CD14-positive monocyte (primary cell): ENCODE measurements at regions not wholly inside any gene's neighbourhood (a gene's known extent, or its start where the extent isn't known, plus 50 kb on each side); places are given as distances from the start of the nearest gene placed in this dataset.

Experiments
- DNase-seq, 3 donors: peaks; one replicate each; pipeline ENCODE4 v3.0.0-alpha.2; 2011 to 2022
- H2AFZ ChIP-seq: 2 replicates; pipeline ENCODE4 v1.6.0; 2012; ENCODE audit warnings: mild to moderate bottlenecking, low read depth, low read length, inconsistent platforms; ENCODE audit not compliant: insufficient read depth, poor library complexity, severe bottlenecking
- H3K27ac ChIP-seq, 2 donors: 1 replicate in 1 of 2; 2 replicates in 1 of 2; pipeline ENCODE4 v1.5.1; 2012 to 2013; ENCODE audit warnings: low read length in 2 of 2, control low read depth in 1 of 2, inconsistent platforms in 1 of 2, low read depth in 1 of 2, mild to moderate bottlenecking in 1 of 2
- H3K27me3 ChIP-seq, 2 donors: one replicate each; pipeline versions ENCODE4 v1.6.0 to v1.6.1; 2011 to 2013; ENCODE audit warnings: low read length in 2 of 2; ENCODE audit not compliant: control insufficient read depth in 2 of 2, insufficient read depth in 2 of 2
- H3K36me3 ChIP-seq, 2 donors: replicated peaks in 1 of 2; 1 replicate in 1 of 2; 2 replicates in 1 of 2; pipeline versions ENCODE4 v1.5.1 to v1.6.1; 2012 to 2013; ENCODE audit warnings: low read length in 2 of 2, control low read depth in 1 of 2, inconsistent platforms in 1 of 2, mild to moderate bottlenecking in 1 of 2; ENCODE audit not compliant: insufficient read depth in 2 of 2, control insufficient read depth in 1 of 2
- H3K4me1 ChIP-seq, 2 donors: 1 replicate in 1 of 2; 2 replicates in 1 of 2; pipeline versions ENCODE4 v1.5.1 to v1.6.1; 2012 to 2013; ENCODE audit warnings: low read length in 2 of 2, control low read depth in 1 of 2, inconsistent platforms in 1 of 2, mild to moderate bottlenecking in 1 of 2, moderate library complexity in 1 of 2; ENCODE audit not compliant: insufficient read depth in 2 of 2, control insufficient read depth in 1 of 2
- H3K4me2 ChIP-seq: replicated peaks from 2 replicates; pipeline ENCODE3; 2012; ENCODE audit warnings: low read length, moderate library complexity, mild to moderate bottlenecking; ENCODE audit not compliant: poor library complexity, severe bottlenecking; ENCODE audit errors: extremely low read depth
- H3K4me3 ChIP-seq, 3 experiments: fragments of 200-600 bp in 1 of 3; sonication (generic) in 1 of 3; replicated peaks in 1 of 3; 1 replicate in 2 of 3; 2 replicates in 1 of 3; pipeline ENCODE4 v1.5.1; 2011 to 2013; ENCODE audit warnings: low read length in 3 of 3, mild to moderate bottlenecking in 3 of 3, control low read depth in 2 of 3, low read depth in 2 of 3, inconsistent platforms in 1 of 3, moderate library complexity in 1 of 3
- H3K79me2 ChIP-seq: 2 replicates; pipeline ENCODE4 v1.6.0; 2012; ENCODE audit warnings: mild to moderate bottlenecking, control low read depth, inconsistent platforms, low read length, moderate library complexity; ENCODE audit not compliant: insufficient read depth
- H3K9ac ChIP-seq: 2 replicates; pipeline ENCODE4 v1.6.0; 2017; ENCODE audit warnings: low read length, mild to moderate bottlenecking; ENCODE audit not compliant: insufficient read depth, poor library complexity, severe bottlenecking
- H3K9me3 ChIP-seq, 2 donors: replicated peaks in 1 of 2; 1 replicate in 1 of 2; 2 replicates in 1 of 2; pipeline versions ENCODE4 v1.5.1 to v1.6.1; 2012 to 2013; ENCODE audit warnings: low read length in 2 of 2, control low read depth in 1 of 2; ENCODE audit not compliant: control insufficient read depth in 1 of 2, insufficient read depth in 1 of 2
- H4K20me1 ChIP-seq: 2 replicates; pipeline ENCODE4 v1.6.0; 2012; ENCODE audit warnings: mild to moderate bottlenecking, low read length, control low read depth, moderate library complexity; ENCODE audit not compliant: insufficient read depth
- H3K27ac Mint-ChIP-seq, 7 donors: one replicate each; pipeline ENCODE4 v1.8.0; 2020; ENCODE audit warnings: mild to moderate bottlenecking in 7 of 7, mixed read lengths in 7 of 7, moderate library complexity in 6 of 7, inconsistent platforms in 2 of 7
- H3K27me3 Mint-ChIP-seq, 3 donors: one replicate each; pipeline ENCODE4 v1.8.0; 2021 to 2022; ENCODE audit warnings: low read depth in 3 of 3, mild to moderate bottlenecking in 3 of 3, mixed read lengths in 3 of 3, moderate library complexity in 3 of 3, inconsistent platforms in 1 of 3
- H3K36me3 Mint-ChIP-seq, 2 donors: one replicate each; pipeline ENCODE4 v1.8.0; 2020; ENCODE audit warnings: mixed read lengths in 2 of 2, inconsistent platforms in 1 of 2, mild to moderate bottlenecking in 1 of 2
- H3K4me1 Mint-ChIP-seq: one replicate; pipeline ENCODE4 v1.8.0; 2020; ENCODE audit warnings: mild to moderate bottlenecking, mixed read lengths
- H3K4me3 Mint-ChIP-seq, 2 donors: one replicate each; pipeline ENCODE4 v1.8.0; 2020; ENCODE audit warnings: mild to moderate bottlenecking in 2 of 2, mixed read lengths in 2 of 2, moderate library complexity in 1 of 2
- H3K9me3 Mint-ChIP-seq, 7 donors: one replicate each; pipeline ENCODE4 v1.8.0; 2020 to 2022; ENCODE audit warnings: mixed read lengths in 7 of 7, mild to moderate bottlenecking in 6 of 7, moderate library complexity in 6 of 7, inconsistent platforms in 2 of 7
- WGBS: methylation state at CpG from one replicate; pipeline ENCODE4 v1.1.5; 2013; ENCODE audit warnings: missing lambda C conversion rate; ENCODE audit not compliant: insufficient coverage; 5-methylcytosine and 5-hydroxymethylcytosine counted together
- intact Hi-C, 2 donors: fragments of 100-400 bp; cut with micrococcal nuclease; formaldehyde crosslinking; loops; one replicate each; pipeline versions ENCODE4 v1.15.0 to v1.15.1; 2023
- TF ChIP-seq, protein P1 (sequence below): fragments of 200-600 bp; IDR thresholded peaks from one replicate; pipeline ENCODE4 v1.8.0; 2022; ENCODE audit warnings: antibody characterized with exemption, mild to moderate bottlenecking

DNA sequence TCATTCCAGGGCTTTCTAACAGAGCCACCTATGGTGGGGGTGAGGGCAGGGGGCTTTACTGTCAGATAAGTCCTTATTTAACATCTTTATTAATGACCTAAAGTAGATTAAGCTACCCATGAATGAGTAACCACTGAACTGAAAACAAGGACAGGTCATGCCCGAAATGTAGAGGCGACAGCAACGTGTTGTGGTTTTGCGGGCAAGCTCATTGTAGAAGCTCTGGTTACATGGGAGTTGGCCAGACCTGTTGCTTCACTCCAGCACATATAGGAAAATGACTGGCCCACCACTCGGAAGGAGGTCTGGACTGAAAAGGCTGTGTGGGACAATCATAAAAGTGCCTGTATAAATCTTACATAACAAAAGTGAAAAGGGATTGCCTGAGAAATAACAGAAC is 109.6 kb upstream of the NDP start:
- Histone ChIP-seq H3K27ac (no peak overlapping the region), H3K79me2 (no peaks in the 10 kb centered on the region), H2AFZ (no peak overlapping the region), H3K9ac (no peak overlapping the region), H3K27me3 (peaks cover 0 to 3% of the 10 kb centered on the region in 2 donors), H3K4me1 (no peaks in the 10 kb centered on the region), H3K9me3 (no peaks in the 10 kb centered on the region), H3K36me3 (no peaks in the 10 kb centered on the region), H4K20me1 (no peaks in the 10 kb centered on the region), H3K4me3 (no peak overlapping the region), H3K4me2 (no peak overlapping the region)
- DNase-seq: no peak
- 100% methylated on average over 4 of the region's 5 CpGs for WGBS
- Mint-ChIP-seq H3K27ac (no peak overlapping the region), H3K36me3 (no peaks in the 10 kb centered on the region), H3K4me3 (no peak overlapping the region), H3K9me3 (peaks cover 0 to 7% (median 3%) of the 10 kb centered on the region in 7 donors), H3K27me3 (peaks cover 0 to 6% (median 0%) of the 10 kb centered on the region in 3 donors), H3K4me1 (no peaks in the 10 kb centered on the region)
- TF ChIP-seq, protein P1, sequence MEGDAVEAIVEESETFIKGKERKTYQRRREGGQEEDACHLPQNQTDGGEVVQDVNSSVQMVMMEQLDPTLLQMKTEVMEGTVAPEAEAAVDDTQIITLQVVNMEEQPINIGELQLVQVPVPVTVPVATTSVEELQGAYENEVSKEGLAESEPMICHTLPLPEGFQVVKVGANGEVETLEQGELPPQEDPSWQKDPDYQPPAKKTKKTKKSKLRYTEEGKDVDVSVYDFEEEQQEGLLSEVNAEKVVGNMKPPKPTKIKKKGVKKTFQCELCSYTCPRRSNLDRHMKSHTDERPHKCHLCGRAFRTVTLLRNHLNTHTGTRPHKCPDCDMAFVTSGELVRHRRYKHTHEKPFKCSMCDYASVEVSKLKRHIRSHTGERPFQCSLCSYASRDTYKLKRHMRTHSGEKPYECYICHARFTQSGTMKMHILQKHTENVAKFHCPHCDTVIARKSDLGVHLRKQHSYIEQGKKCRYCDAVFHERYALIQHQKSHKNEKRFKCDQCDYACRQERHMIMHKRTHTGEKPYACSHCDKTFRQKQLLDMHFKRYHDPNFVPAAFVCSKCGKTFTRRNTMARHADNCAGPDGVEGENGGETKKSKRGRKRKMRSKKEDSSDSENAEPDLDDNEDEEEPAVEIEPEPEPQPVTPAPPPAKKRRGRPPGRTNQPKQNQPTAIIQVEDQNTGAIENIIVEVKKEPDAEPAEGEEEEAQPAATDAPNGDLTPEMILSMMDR: no peak
- intact Hi-C loops: no loop called here

DNA sequence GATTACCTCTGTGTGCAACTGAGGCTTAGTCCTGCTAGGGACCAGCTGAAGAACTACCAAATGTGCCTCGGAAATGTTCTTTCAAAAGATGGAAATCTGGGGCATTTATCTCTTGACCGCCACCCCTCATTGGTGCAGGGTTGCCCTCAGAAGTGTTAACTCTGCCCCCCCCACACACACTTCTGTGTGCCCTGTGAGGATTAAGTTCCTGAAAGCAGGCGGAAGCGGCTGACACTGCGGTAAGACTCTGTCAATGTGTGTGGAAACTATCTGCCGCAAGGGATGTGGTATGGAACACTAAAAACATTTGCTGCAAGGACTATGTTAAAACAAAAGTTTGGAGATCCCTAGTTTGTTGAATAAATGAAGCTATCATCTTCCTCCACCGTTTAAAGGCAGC is 106.9 kb upstream of the NDP start:
- Histone ChIP-seq H3K9ac (no peak overlapping the region), H3K9me3 (no peaks in the 10 kb centered on the region), H3K79me2 (no peaks in the 10 kb centered on the region), H3K4me2 (no peak overlapping the region), H3K27me3 (peaks cover 0 to 3% of the 10 kb centered on the region in 2 donors), H2AFZ (no peak overlapping the region), H3K4me3 (no peak overlapping the region), H3K27ac (no peak overlapping the region), H3K36me3 (no peaks in the 10 kb centered on the region), H3K4me1 (no peaks in the 10 kb centered on the region), H4K20me1 (no peaks in the 10 kb centered on the region)
- intact Hi-C loops: no loop called here
- H3K4me1 Mint-ChIP-seq: peaks cover 10% of the 10 kb centered on the region
- H3K36me3 Mint-ChIP-seq: no peaks in the 10 kb centered on the region
- no peak for DNase-seq
- WGBS: 100% methylated on average over 1 of the region's 7 CpGs
- no peak overlapping the region for H3K4me3 Mint-ChIP-seq
- no peak overlapping the region for H3K27ac Mint-ChIP-seq
- H3K27me3 Mint-ChIP-seq: peaks cover 0 to 4% (median 0%) of the 10 kb centered on the region in 3 donors
- peaks cover 0 to 7% (median 3%) of the 10 kb centered on the region in 7 donors for H3K9me3 Mint-ChIP-seq
- TF ChIP-seq, protein P1: no peak
